Stimulated activated CD4-positive, alpha-beta T cell treated with anti-CD3 and anti-CD28 coated beads, Interleukin-1b, Interleukin-23, amount 100 ng/mL, for 24 hours (primary cell): ENCODE measurements at regions not wholly inside any gene's neighbourhood (a gene's known extent, or its start where the extent isn't known, plus 50 kb on each side); places are given as distances from the start of the nearest gene placed in this dataset.

ENCODE experiments used
- DNase-seq, 4 experiments: peaks; one replicate each; pipeline ENCODE4 v3.0.0-alpha.2; 2020; ENCODE audit warnings: low read depth in 4 of 4, low spot score in 1 of 4

GRCh38 chr10:10772874-10773508 is 244.7 kb upstream of the CELF2 start:
- DNase-seq = no peak

- no peak for DNase-seq
Measured at GRCh38 chr10:10774416-10774815, 243.3 kb upstream of the CELF2 start.

- no peak for DNase-seq
Measured at GRCh38 chr10:10776363-10776762, 241.3 kb upstream of the CELF2 start.

GRCh38 chr10:10777279-10777678 is 240.4 kb upstream of the CELF2 start:
- DNase-seq = no peak

- DNase-seq = no peak
Measured at GRCh38 chr10:10777723-10778122, 239.9 kb upstream of the CELF2 start.

- DNase-seq = no peak
Measured at GRCh38 chr10:10778959-10779358, 238.7 kb upstream of the CELF2 start.

GRCh38 chr10:10779511-10779910 is 238.2 kb upstream of the CELF2 start:
- no peak for DNase-seq

GRCh38 chr10:10780746-10781145 is 236.9 kb upstream of the CELF2 start:
- DNase-seq = no peak

GRCh38 chr10:10782603-10783002 is 235.1 kb upstream of the CELF2 start:
- no peak for DNase-seq

- no peak for DNase-seq
Measured at GRCh38 chr10:10785627-10786026, 232.0 kb upstream of the CELF2 start.

GRCh38 chr10:10786109-10787090 is 231.3 kb upstream of the CELF2 start:
- DNase-seq = no peak

GRCh38 chr10:10787586-10787985 is 230.1 kb upstream of the CELF2 start:
- DNase-seq = no peak

- no peak for DNase-seq
Measured at GRCh38 chr10:10788761-10789160, 228.9 kb upstream of the CELF2 start.

- no peak for DNase-seq
Measured at GRCh38 chr10:10791869-10792268, 225.8 kb upstream of the CELF2 start.

GRCh38 chr10:10792681-10793080 is 225.0 kb upstream of the CELF2 start:
- DNase-seq = no peak

GRCh38 chr10:10794046-10794445 is 223.6 kb upstream of the CELF2 start:
- DNase-seq = no peak

- no peak for DNase-seq
Measured at GRCh38 chr10:10794791-10795191, 222.9 kb upstream of the CELF2 start.

- DNase-seq = no peak
Measured at GRCh38 chr10:10796061-10796773, 221.5 kb upstream of the CELF2 start.

- DNase-seq = no peak
Measured at GRCh38 chr10:10796774-10797415, 220.8 kb upstream of the CELF2 start.

- no peak for DNase-seq
Measured at GRCh38 chr10:10797513-10797912, 220.2 kb upstream of the CELF2 start.
